NCI-H82 (cell line): ENCODE measurements at regions not wholly inside any gene's neighbourhood (a gene's known extent, or its start where the extent isn't known, plus 50 kb on each side); places are given as distances from the start of the nearest gene placed in this dataset.

Experiments used
- DNase-seq: peaks from one replicate; lab custom pipeline; 2025; lab: John Stamatoyannopoulos, UW

DNA sequence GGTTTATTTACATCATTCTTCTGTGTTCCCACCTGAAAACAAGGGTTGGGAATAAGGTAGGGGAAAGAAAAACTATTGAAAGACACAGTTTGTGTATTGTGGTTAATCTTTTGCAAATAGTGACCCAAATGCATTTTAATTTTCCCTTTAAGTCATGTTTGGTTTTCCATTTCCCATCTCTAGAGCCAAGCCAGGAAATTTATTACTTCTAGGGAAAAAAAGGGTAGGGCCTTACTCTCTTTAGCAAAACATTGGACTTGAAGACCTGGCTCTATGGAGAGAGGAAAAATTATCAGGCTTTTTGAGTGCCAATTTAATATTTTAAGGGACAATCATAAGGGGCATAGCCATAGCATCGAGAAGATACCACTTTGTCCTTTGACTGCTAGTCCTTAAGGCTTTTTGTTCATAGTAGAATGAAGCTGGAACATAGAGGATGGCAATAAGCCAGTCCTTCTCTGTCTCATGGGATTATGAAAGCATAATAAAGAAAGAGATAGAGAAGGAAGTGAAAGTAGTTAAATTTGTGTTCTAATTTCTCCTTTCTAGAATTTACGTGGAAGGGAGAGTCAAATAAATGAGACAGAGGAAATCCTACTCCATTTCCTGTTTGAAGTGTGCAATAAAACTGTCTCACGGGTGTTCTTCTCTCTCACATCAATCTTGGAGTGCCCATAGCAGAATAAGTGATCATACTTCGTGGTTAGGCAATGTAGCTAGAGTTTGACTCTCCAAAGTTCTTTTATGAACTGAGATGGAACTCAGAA is 50.9 kb upstream of the PPFIA2 start:
- no peak for DNase-seq

DNA sequence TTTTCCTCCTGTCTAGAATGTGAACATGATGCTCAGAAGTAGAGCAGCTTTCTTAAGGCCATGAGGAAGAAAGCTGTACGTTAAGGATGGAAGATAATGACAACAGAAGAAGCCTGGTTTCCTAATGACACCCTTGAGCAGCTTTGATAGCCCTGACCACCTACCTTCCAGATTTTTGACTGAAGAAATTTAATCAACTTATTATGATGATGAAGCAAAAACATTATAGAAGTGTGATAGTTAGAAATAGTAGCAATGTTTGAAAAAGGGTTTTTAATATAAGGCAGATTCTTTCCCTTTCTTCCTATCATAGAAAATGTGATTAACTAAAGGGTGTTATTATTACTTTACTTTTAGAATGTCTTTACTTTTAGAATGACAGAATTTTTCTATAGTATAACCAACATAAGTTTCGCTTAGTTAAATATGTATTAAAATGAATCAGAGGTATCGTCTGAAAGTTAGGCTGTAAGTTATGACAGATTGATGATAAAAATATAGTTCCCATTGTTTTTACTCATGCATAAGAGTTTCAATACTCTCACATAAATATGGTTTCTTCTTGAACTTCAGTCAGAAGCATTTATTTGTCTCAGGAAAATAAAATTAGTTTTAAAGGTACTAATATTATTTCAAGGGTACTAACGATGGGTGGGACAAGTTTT is 50.1 kb upstream of the PPFIA2 start:
- DNase-seq: no peak
